Hematopoietic multipotent progenitor cell treated with erythropoietin and hydrocortisone succinate and interleukin-3 and kit ligand, for 8 days (in vitro differentiated cells): ENCODE measurements at regions not wholly inside any gene's neighbourhood (a gene's known extent, or its start where the extent isn't known, plus 50 kb on each side); places are given as distances from the start of the nearest gene placed in this dataset.
"Not testable (repeated sequence)": the region's sequence is repeated elsewhere in the genome, so short reads cannot be mapped to it uniquely, and the experiment has no call there.

Experiments
- DNase-seq: peaks from one replicate; pipeline ENCODE4 v3.0.0-alpha.2; 2015

DNA sequence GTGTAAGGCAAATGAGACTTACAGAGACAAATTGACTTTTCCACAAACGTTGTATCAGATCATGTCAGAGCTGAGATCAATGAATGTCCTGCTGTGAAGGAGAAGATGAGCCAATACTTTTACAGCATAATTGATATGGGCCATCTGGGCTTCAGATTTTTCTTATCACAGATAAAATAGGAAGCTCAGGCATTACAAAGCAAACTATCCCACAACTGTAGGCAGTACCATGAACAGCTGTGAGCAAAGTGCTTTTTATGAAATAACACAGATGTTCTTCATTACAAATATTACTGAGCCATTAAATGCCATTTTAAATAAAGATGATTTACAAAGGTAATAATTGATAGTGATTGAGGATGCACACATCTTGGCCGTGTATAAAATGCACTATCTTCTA lies 852.3 kb downstream of the OTOL1 start:
- DNase-seq, result no peak

DNA sequence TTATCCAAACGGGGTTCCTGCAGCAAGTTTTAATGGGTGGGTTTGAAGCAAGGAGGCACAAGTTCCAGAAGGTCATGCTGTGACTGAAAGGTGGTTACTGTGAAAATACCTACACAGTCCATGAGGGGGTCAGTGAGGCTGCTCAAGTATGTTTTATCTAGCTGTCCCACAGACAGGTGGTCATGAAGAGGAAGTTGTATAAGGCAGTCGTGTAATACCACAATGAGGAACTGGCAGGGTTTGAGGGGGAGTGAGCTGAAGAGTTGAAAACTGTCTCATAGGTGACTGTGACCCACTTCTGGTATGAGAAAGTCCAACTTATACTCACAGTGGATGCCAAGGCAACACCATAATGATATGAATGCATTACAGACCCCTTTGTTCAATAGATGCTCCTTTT lies 856.8 kb downstream of the OTOL1 start:
- peak; percentile 6 for DNase-seq

DNA sequence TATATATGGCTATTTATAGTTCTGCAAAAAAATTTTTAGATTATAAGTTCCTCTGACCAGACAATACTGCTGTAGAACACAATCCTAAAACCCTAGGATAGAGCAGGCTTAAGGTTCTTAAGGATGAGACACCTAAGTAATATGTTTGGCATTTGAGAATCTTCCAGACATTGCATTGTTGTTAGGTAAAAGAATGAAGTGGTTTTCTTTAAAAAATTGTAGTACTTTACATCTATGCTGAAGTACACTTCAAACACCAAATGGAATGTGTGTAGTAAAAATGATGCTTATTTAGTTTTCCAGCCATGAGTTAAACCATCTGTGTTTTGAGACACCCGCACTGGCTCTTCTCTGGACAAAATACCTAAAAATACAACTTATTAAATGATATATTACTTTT lies 857.7 kb downstream of the OTOL1 start:
- no peak for DNase-seq

DNA sequence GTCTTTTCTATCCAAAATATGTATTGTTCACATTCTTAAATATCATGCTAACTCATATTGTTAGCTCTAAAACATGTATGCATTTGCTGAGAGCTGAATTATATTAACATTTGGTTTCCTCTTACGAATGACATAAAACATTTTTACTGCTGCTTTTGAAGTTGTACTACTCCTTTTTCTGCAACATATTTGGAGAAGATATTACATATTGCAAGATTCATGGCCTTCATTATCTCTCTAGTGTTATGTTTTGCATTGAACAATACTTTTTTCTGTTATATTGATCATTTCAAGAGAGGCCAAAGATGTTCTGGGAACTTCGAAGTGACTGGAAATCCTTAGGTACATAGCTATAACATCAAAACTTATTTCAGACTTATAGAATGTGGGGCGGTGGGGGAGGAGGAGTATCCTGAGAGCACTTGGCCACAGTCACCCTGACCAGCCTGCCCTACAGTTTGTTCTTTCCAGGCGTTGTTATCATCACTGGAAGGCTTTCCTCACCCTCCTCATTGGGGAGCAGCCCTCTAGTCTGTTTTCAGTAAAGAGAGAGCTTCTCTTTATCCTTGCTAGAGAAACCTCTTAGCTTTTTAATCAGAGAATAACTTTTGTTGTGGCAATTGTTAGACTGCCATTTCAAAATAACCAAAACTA lies 868.6 kb downstream of the OTOL1 start:
- DNase-seq, result no peak

DNA sequence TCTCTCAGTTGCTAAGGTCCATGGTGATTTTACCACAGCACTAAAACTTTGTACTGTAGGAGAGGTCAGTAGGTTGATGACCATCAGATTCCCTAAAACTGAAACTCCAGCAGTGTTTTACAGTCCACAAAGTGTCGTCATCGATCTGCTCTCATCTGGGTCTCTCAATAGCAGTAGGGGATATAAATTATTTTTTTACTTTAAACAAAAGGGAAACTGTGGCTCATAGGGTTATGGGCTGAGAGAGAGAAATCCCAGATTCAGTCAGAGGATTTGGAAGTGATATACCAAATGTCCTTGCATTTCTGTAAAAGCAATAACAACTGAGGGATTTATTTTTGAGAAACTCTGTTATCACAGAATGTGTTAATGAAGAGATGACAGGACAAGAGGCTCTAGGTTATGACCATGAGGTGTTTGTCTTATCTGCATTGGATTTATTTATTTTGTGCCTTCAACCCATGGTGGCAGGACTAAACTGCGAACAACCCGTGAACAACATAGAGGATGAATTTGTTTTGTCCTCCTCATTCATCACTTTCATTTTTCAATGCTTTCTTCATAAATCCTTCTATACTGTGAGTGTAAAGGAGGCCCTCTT lies 869.7 kb downstream of the OTOL1 start:
- DNase-seq, result no peak

DNA sequence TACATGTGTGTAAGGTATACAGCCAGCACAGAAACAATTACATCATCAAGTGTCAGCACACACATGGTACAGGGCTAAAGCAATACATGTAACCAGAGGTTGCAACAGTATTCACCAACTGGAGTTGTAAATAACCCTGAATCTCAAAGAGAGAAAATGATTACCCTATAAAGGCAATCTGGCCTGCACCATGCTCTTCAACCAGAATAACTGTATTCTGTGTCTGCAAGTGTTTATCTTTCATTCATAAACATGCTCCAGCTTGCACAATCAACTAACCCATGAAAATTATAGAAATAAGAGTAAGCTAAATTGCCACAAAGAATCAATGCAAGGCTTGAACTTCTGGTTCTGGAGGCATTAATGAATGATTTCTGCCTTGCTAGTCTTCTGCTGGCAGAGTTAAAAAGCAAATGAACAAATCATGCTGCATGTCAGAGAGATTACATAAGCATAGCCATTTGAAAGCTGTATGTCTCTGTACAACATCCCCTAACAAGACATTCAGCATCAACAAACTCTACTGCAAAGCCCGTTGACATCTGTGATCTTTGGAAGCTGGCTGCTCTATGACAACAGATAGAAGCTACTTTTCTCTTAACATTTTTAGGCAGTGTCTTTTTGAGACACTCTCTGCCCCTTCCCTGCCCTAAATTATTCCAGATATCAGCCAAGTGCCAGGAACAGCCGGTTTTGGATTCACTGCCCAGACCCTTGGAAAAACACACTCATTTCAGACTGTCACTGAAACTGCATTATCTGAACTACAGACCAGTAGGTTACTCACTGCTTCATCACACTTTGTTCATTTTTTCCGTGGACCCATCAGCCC lies 871.0 kb downstream of the OTOL1 start:
- no peak for DNase-seq

DNA sequence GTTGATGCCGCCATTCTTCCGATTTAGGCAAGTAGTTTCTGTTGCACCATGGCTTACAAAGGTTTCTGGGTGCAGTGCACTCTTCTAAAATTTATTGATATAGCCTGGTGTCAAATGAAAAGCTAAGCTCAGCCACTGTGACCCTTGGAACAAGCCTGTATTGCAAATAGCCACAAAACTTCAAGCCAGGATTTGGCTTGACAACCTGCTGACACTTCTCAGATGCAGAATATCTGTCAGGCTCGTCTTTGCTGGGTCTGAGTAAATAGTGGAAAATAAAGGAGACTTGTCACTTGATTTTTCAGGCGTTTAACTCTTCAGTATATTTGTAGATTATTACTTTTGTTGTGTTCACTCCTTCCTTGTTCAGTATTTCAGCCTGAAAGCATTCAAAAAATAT lies 871.8 kb downstream of the OTOL1 start:
- no peak for DNase-seq

DNA sequence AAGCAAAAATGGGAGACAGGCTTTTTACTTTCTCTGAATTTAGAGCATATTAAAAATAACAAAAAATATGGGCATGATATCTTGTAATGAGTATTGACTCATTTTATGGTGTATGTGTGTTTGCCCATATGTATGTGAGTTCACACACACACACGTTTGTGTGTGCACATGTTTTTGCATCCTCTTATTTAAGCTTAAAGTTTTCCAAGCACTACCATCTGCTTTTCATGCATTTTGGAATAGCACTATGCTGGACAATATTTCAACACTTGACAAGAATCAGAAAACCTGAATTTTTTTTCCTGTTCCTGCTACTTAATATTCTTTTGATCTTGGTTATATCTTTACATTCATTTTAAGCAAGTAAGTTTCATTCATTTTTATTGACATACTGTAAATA lies 872.7 kb downstream of the OTOL1 start:
- no peak for DNase-seq

DNA sequence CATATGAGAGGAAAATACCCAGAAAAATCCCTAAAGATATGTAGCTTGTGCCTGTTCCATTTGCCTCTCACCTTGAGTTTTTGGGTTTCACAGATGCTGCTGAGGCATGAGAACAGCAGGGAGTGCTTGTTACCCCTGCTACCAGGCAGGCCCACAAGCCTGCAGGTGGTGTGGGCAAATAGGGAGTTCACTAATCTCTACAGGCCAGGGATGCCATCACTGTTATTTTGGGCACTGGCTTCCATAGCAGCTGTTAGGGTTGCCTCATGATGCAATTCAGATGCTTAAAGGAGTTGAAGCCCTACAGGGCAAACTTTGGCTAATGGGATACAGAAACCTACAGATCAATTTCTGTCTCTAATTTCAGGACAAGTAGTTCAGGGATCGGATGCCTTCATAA lies 873.5 kb downstream of the OTOL1 start:
- no peak for DNase-seq

DNA sequence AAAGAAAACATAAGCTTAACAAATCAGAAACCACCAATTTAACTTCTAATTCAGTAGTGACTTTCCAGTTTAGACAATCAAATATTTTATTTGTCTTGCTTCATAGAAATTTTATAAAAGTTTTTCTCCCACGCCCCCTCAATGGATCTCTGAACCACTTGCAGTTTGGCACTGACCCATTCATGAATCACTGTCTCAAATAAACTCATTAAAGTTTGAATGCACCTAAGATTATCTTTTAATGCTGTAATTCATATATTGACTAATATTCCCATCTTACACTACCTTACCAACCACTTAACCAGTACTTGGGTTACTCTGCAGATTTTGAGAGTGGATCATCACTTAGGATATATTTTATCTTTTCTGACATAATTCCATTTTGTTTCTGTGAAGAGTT lies 880.2 kb downstream of the OTOL1 start:
- no peak for DNase-seq

DNA sequence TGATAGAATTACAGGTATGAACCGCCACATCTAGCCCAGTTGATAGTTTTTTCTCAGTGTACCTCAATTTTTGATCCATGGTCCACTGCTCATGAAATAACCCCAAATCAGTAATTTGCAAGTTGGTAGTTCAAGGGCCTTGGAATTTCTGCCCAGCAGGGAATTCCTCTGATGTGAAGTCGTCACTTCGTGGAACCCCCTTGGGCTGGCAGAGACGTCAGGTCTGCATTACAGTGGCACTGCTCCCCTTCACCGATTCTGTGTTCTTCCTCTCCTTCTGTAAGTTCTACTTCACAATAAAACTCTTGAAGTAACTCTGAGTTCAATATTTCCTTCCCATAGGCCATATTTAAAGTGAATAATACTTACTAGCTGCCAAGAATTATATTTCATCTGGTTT lies 881.0 kb downstream of the OTOL1 start:
- no peak for DNase-seq

DNA sequence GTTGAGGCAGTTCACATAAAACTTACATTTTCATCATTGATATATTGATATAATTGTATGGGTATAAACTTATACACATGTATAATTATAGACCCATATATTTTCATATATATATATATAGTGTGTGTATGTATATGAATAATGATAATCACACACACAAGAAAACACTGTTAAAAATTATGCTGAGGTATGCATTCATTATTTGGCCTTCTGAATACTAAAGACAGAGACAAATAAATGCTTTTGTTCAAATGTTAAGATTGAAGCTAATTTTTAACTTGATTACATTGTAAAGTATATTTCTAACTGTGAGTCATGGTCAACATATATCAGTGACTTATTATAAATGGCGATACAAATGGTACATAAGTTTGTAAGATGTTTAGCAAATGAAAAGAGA lies 888.8 kb downstream of the OTOL1 start:
- DNase-seq, result no peak

DNA sequence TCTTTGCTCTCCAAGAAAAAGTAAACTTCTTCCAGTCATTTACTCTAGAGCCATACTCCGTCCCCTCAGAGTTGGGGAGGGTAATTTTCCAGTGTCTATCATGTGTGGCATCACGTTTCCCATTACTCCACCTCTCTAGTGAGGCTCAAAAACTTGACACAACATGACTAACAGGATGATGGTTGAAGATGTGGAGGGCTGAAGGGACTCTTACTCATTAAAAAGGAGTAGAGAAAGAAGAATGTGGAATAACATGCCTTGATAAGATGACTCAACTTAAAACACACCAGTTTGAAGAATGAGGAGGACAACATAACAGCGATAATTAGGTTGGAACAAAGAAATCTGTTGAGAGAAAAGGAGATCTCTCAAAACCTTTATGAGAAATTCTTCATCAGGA lies 894.3 kb downstream of the OTOL1 start:
- no peak for DNase-seq

DNA sequence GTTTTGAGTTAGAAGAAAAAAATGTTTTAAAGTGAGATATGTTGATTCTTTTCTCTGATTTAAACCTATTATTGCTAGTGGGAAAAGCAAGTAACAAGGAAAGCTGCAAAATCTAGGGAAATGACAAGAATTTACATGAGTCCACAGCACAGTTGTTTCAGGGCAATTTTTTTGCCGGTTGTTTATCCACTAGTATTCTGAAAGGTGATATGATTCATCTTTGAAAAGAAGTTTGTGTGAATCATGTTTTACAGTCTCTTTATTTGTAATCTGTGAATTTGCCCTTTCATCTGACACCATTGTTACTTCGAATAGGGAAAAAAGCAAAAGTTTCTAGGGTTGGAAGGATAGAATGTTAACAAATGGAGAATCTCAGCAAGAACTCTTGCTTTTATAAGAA lies 894.7 kb downstream of the OTOL1 start:
- no peak for DNase-seq

DNA sequence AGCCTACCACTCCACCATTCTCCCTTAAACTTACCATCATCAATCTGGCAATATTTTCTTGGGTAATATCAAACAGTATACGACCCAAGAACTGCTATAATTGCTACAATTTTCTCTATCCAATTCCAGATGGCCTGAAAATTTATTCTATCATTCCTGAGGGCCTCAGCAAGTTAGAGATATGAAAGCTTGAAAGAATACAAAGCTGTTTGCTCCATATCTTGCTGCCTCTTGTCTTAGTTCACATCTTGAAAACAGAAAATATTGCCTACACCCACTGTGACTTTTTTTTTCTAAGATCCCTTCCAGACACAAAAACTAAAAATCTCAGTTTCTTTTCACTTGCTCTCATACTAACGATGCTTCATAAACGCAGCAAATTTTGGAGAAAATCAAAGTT lies 898.9 kb downstream of the OTOL1 start:
- no peak for DNase-seq

DNA sequence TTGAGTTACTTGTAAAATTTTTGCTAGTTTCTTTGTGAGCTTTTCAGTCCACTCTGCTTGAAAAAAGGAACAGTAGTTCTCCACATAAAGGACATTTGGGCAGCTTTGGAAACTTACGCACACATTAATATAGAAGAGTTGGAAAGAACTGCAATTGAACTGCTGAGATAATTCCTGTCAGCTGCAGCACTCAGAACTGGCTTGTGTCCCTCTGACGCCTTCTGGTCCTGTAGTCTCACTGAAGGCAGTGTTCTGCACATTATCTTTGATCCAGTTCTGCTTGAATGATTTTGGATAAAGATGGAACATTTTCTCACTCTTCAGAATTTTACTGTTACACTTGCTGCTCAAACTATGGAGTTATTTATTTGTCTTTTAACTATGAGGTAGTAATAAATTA lies 901.9 kb downstream of the OTOL1 start:
- DNase-seq, result no peak

DNA sequence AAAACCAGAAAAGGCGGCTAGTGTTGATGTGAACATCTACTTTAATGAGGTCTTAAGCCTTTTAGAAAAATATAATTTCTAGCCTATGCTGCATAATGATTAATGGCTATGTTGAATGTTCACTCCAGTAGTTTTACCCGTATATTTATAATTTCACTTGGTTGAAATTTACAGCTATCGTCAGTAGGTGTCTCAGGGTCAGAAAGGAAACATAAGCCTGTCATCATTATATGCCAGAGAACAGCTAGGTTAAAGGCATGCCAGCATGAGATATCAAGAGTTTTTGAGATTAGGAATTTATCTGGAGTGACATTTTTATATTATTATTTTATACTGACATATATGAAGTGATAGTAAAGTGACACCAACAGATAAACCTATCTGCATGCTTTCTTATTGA lies 904.1 kb downstream of the OTOL1 start:
- DNase-seq, result no peak

DNA sequence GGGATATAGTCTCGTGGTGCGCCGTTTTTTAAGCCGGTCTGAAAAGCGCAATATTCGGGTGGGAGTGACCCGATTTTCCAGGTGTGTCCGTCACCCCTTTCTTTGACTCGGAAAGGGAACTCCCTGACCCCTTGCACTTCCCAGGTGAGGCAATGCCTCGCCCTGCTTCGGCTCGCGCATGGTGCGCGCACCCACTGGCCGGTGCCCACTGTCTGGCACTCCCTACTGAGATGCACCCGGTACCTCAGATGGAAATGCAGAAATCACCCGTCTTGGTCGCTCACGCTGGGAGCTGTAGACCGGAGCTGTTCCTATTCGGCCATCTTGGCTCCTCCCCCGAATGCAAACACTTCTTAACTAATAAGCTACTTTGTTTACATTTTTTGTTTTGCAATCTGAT lies 914.9 kb downstream of the OTOL1 start:
- not testable (repeated sequence) for DNase-seq

DNA sequence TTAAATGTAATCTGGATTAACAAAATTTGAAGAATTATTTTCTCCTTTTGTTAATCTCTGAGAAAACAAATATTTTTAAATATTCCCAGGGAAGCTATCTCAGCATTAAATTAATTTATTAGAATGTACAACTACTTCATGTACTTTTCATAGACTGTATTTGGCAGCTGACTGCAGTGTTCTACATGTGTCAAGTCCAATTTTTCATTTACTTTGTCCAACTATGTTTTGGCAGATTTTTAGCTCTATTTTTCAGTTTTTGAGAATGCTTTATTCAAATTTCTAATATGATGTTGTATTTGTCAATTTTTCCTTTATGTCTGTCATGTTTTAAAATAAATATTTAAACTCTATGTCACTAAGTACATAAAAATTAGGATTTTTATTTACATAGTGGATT lies 925.1 kb downstream of the OTOL1 start:
- no peak for DNase-seq

DNA sequence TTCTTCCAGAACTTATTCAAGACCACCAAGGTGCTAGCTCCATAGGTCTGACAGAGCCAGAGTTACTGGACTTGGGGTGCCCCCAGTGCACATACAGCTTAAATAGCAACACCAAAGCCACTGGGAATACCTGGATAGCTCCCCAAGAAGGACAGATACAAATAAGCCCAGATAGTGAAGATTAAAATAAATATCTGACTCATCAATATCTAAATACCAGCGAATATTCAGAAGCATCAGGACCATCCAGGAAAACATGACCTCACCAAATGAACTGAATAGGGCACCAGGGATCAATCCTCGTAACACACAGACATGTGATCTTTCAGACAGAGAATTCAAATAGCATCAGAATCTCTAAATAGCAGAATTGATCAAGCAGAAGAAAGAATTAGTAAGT lies 931.6 kb downstream of the OTOL1 start:
- DNase-seq, result no peak

DNA sequence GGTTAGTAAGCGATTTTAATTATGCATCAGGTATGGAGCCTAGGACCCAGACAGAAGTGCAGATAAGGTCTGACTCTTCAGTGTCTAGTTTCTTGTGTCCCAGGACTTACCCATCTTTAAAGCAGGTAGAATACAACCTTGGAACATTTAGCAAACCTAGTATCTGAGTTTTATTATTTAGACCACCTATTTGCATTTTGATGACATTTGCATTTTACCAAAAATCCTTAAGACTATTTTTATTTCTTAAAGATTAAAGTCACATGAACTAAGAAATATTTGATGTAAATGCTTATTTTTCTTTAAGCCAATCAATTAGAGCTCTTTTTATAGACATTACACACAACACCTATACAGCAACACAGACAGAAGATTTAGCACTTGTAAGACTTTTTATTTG lies 939.1 kb downstream of the OTOL1 start:
- DNase-seq, result no peak

DNA sequence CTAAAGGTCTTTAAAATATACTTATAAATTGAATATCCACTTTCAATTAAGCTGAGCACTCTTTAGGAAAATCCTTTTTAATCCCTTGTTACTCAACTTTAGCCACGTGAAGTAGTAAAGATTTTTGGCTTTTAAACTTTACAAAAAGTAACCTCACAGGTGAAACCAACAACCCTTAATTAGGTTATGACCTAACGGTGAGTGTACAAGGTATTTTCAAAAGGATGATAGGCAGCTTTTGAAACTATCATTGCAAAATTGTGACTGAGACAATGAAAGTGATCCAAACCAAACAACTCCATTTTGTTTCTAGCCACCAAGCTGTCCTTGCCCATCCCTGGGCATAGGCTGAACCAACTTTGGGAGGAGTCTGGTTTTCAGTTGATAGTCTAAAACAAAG lies 940.2 kb downstream of the OTOL1 start:
- no peak for DNase-seq

DNA sequence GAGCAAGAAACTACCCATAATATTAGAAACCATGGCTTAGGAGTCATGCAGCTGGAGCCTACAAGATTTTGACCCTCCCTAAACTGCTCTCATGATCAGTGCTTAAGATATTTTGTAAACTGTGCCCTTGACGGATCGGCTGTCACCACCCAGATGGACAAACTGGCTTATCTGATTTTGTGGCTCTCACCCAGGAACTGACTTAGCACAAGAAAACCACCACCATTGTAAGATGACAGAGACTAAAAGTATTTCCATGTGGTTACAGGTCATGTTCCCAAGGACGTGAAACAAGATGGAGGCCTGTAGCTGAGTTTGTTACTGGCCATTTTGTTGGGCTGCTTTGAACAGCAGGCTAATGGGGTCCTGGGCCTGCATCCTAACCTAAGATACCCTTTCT lies 940.9 kb downstream of the OTOL1 start:
- no peak for DNase-seq

DNA sequence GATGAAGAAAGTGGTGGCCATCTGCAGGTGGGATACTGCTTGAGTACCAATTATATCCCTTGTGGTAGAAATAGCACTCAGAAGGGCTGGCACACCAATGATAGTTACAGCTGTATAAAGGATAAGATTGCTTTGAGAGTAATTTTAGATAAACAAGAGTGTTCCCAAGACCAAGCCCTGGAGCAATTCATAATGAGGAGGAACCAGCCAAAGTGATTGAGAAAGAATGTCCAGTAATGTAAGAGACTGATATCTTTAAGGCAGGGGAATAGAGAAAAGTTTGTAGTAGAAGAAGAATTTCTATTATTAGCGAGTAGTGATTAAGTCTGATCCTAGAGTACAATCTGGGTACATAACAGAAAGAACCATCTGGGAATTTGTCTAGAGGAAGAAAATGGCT lies 945.1 kb downstream of the OTOL1 start:
- DNase-seq, result no peak

DNA sequence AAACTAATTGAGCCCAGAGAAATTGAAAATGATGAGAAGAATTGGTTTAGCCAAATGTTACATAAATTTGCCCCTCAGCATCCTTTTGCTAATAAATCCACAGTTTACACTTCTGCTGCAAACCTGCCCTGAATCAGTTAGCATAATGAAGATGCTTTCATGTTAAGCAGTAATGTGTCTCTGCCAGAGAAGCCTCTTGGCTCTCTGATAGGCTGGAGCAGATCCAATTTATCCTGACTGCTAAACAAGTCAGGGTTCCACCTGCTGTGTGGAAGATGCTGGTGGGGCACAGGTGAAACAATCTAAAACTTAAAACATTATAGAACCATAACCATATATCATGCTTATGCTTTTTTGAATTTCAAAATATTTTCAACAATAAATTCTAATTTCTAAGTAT lies 946.8 kb downstream of the OTOL1 start:
- DNase-seq, result no peak
